GM04503 (cell line): ENCODE measurements at regions not wholly inside any gene's neighbourhood (a gene's known extent, or its start where the extent isn't known, plus 50 kb on each side); places are given as distances from the start of the nearest gene placed in this dataset.

ENCODE experiments used
- DNase-seq: peaks from one replicate; pipeline ENCODE4 v3.0.0-alpha.2; 2012; ENCODE audit warnings: low read depth

DNA sequence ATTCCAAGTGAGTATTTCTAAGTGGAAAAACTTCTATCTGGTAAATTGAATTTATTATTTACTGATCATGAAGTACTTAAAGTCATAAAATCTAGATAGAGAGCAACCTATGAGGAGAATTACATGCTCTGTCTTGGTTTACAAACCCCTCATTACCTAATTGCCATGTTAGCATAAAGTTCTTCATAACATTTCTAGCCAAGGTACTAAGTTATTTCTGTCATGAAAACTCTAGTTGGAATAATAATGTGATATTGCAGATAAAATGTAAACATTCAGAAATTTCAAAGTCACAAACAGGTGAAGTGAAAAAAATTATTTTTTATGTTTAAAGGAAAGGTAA lies 228.6 kb downstream of the TTLL7 start:
- DNase-seq = no peak

DNA sequence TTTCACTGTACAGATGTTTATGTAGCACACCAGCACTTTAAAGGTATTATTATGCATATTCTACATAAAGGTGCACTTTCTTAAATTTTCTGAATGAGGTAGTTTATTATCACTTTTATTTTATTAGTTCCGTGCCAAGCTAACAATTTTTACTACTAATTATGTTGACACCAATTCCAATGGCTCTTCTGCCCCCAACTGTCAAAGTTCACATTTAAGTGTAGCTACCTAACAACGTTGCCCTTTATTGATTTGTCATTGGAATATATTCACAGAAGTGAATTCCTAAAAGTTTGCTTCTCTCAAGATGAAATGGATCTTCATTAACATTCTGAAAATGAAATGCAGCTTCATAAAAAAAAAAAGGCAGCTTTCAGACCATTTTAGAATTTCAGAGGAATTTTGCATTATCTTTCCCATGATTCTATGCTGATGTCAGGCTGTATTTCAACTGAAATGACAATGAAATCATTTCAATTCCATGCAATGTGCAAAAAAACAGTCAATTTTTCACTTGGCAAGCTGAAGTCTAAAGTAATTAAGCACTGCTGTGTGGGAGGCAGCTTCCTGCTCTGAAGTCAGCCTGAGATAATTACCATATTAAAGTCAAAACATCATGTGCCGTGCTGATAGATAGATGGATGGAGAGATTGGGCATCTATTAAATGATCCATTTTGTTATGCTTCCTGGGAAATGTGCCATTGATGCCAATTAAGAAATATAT lies 229.2 kb downstream of the TTLL7 start:
- DNase-seq = no peak

DNA sequence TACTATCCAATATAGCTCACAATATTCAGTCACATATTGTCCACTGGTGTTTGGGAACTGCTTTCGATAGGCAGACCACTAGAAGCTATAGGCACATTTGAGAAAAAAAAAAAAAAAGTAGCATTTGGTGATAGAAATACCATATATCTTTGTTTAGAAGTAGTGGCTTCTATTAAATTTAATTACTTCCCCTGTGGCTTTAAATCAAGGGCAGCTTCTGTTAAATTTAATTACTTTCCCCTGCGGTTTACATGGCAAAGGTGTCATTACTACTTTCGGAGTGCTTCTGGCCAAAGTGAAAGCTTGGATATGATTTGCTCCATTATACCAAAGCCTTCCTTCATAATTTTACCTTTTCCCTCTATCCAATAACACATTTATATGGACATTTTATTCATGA lies 229.9 kb downstream of the TTLL7 start:
- DNase-seq = no peak

DNA sequence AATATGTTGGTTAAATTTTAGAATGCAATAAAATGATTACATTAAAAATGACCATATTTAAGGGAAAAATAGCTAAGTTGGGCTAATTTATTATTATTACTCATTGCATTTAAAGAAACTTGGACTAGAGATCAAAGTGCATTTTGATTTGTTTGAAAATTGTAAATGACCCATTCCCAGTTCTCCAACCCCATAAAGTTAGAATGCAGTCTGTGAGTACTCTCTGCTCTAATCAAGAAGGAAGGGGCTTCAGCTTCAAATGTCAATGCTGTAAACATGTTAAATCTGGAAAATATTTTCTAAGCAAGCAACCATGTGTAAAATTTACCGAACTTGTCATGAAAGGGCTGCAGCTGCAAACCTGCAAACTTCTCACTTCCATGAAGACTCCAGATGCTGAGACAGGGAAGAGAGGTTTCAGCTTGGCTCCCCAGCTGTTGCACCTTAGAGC lies 232.7 kb downstream of the TTLL7 start:
- DNase-seq = no peak

DNA sequence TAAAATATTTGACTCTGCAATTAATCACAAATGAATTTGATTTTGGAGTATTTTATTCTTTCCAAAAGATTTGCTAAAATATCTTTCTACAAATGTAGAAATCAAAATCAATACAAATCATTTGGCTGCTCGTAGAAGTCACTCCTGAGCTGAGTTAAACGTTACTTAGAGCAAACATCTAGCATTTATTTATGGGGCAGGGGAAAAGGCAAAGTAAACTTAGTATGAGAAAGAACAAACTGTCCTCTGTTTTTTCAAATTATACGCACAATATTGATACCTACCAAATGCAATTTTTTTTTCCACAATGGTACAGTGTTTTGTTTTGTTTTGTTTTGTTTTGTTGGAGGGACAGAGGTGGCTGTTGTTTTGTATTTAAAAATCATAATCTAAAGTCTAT lies 233.8 kb downstream of the TTLL7 start:
- DNase-seq = no peak

DNA sequence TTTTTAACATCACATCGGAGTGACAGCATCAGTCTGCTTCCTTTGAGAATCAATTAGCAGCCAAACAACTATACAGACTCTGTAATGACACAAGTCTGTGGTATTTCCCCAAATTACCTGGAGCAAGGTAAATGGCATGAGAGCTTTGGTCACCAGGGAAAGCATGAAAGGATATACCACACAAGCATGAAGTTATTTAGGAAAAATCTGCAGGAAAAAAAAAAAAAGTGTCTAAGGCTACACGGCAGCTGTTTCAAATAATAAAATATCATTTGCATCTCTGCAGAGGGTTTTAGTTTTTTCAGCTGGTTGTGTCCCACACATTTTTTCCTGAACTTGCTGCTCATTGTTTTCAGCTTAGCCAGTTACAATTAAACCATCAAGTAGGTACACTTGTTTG lies 234.7 kb downstream of the TTLL7 start:
- no peak for DNase-seq

DNA sequence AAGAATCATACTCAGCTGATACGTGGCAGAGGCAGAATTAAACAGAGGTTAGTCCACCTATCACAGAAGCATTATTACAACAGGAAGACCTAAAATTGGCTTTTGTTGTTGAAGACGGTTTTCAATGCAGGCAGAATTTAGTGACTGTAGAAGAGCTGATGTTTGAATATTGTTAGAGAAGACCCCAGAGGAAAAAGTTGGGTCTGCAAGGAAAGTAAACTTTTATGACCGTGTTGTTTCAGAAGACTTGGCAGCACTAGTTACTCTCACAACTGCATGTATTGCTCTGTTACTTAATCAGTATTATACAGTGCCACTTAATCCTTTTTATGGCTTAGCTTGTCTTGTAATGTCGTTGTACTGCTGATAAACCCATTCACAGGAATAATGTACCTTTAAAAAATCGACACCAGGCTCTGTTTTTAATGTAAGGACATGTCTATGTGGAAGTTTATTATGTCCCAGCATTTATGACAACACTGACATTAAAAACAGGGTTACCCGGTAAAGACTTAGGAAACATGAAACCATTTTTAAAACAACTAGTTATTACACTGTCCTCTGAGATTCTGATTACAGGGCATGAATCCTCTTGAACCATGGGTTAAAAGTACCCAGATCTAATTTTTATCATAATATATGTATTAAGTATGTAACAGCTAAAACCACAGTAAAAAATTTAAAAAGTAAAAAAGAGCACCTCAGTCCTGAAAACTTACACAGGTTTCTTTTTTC lies 235.4 kb downstream of the TTLL7 start:
- no peak for DNase-seq

DNA sequence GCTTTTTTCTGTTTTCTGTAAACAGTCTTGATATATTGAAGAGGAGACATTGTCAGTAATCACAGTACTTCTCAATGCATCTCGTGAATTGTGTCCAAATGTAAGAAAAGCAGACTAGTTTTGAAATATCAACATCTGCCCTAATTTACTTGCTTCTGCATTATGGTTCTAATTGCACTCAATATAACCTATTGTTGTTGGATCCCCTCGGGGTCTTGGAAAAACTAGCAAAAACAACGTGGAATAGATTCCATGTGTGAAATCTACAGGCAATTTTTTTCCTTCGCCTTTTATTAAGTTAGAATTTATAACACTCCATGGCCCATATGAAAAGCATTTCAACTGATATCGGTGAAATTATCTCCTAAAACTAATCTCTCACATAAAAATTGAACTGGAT lies 236.5 kb downstream of the TTLL7 start:
- no peak for DNase-seq

DNA sequence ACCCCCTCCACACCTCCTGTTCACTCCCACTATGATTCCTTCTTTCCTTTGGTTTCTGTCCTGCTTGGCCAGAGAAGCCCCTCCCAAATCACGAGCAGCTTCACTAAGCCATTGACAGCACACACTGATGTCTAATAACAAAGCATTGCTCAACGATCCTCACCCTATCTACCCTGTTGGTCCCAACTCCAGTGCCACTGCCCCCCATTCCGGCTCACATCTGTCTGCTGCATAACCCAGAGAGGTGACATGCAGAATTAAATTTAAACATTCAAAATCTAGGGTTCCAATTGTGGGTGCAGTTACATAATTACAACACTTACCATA lies 236.9 kb downstream of the TTLL7 start:
- no peak for DNase-seq

DNA sequence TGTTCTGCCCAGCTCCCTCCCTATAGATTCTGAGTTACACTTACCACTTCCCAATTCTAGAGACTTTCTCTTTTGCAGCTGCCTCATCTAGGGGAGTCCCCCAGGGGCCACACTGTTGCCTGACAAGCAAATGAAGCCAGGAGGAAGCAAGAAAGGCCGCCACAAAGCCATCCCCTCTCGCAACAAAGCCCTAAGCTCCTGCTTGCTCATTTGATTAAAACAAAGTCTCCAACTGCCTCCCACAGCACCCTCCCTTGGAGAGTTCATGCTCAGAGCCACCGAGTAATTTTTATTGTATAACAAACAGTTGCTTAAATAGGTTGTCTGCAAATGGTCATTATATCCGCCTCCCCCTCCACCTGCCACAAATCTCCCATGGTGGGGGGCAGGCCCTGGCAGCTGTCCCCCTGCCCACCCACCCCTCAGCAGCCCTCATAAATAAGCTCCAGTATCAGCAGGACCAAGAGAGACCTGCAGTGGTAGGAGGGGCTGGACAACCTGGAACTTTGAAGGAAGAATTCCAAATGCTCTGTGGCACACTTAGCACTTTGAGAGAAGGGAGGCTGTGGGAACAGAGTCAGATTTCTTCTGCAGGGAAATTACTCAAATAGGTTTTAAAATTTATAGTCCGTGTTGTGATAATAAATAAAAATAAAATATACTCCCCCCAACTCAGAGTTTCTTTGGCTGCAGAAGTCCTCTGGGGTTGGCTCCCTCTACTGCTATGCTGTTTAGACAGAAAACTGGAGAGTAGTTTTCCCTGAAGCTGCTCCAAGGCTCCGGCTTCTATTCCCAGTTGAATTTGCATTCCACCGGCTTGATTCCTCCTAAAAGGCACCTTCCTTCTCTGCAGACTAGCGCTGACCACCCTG lies 237.5 kb downstream of the TTLL7 start:
- DNase-seq = no peak

DNA sequence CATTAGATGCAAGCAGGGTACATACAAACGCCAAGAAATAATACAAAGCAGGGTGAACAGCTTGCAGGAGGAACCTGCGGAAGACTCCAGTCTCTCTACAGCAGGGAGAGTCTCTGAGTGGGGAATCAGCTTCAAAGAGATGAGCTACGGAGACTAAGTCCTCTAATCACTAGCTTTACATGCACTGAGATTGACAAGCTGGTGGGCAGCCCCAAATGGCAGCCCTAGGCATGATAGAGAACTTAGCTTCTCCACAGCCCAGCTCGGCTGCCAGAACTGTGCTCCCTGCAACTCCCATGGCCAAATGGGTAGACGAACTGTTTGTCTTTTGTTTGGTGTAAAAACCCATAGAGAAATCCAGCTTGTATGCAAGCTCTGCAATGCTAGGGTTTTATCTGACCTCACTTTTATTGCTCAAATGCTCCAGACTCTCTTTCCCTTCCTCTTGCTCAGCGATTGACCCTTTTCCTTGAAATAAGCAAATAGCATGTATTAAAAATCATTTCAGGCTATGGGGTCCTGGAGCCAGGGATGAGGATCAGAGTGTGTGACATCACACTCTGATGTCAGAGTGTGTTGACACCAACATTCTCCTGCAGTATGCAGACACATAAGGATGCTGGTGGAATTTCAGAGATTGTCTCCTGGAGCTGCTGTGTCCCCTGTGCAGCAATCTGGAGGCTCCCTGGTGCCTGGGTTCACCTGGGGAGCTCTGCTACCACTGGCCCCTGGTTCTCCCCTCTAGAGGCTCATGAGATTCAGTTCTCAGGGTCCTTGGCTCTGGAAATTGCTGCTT lies 238.5 kb downstream of the TTLL7 start:
- DNase-seq = no peak

DNA sequence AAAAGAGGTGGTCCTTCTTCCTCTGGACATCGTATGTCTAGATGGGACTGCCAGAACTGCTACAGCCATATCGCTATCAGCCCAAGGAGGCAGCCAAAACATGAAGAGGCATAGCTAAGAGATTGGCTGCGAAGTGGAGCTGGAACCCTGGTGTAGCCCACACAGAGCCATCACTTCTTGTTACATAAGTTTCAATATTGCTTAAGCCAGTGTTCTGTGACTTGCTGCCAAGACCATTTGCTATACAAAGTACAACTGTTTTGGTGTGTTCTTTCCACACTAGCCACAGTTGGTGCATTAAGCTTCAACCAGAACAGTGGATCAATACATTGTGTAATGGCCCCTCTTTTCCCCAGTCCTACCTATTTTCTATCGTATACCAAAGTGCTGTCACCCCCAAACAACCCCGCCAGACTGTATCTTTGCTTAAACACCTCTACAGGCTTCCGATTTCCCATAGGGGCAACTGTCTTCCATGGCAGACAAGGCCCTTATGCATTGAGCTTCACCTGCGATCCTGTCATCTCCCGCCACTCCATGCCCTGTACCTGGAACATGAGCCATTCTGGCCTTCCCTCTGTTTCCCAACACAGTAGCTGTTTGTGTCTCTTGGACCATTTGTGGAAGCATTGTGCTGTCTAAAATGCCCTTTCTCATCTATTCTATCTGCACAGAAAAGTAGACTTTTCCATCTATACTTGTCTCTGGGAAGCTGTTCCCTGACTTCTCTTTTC lies 241.8 kb downstream of the TTLL7 start:
- no peak for DNase-seq

DNA sequence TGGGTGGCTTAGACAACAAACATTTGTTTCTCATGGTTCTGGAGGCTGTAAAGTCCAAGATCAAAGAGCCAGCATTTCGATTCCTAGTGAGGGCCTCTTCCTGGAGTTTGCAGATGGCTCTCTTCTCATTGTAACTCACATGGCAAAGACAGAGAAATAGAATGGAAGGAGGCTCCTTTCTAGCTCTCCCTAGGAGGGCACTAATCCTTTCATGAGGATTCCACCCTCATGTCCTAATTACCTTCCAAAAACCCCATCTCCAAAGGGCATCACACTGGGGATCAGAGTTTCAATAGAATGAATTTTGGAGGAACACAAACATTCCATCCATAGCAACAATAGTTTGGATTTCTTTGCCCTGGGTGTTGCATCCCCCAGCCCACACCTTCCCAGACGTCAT lies 247.3 kb downstream of the TTLL7 start:
- DNase-seq = no peak

DNA sequence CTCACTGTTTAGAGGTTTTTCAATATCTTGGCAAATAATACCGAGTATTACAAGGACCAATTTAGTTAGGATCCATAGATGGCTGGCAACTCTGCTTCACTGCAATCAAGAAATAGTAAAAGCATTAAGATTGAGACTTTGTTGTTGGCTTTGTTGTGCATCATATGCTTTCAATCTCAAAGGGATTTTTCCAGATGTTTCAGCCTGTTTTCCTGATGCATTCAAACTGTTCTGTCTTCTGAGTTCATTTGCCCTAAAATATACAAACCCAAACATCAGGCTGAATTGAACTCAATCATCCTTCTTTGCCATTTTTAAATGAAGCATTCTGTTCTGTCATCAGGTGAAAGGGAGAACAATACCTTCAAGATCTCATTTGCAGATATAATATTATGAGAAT lies 248.7 kb downstream of the TTLL7 start:
- DNase-seq = no peak

DNA sequence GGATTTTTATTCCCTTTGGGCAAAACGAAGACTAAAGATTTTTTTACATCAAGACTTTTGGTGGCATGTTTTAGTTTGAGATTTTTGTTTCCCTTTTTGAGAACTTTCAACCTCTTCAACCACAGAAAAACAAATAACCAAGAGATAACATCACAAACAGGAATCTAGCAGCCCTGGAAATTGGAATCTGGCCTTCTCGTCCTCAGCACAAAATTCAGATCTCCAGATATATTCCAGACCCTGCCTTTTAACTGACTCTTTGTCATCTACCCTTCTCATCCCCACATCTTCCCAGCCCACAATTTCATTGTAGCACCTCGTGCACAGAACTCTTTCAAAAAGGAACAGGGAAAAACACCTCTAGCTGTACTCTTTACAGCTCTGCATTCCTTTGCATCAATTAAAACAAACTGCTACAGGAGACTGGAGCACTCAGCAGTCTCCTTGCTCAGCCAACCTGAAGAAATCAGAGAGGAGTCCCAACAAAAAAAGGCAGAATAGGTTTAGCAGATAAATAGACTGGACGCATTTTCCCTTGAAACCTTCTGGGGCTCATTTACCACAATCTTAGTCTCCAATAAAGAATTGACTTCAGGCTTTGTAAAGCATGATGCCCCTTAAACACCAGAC lies 251.0 kb downstream of the TTLL7 start:
- no peak for DNase-seq

DNA sequence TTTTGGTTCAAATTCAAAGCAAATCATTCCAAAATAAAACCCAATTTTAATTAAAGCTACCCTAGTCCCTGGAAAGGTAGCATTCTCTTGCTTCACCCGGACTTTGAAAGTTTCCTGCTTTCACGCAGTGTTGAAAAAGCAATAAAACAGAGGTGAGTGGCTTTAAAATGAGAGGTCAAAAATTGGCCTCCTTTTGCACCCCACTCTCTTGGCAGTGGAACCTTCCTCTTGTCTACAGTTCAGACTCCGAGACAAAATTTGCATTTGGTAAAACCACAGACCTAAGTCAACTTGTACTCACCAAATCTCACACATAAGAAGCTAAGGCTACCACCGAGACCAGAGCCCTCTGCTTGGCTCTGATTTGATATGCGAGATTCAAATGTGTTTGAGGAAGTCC lies 252.7 kb downstream of the TTLL7 start:
- DNase-seq = no peak

DNA sequence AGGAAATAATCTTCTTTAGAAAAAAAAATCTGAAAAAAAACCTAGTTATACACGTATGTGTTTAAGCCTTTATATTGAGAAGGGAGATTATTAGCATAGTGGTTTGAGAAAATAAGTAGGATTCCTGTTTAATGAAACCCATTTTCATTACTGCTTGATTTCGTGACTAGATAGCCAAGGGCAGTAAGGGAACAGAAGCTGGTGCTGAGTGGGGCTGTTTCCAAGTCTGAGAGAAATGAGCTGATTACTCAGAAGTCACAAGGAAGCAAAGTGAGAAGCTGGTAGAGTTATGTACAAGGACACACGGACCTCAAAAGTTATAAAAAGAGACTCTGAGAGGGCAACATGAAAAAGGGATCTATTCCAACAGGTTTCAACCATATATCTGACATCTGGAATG lies 256.5 kb downstream of the TTLL7 start:
- DNase-seq = peak; percentile 1

DNA sequence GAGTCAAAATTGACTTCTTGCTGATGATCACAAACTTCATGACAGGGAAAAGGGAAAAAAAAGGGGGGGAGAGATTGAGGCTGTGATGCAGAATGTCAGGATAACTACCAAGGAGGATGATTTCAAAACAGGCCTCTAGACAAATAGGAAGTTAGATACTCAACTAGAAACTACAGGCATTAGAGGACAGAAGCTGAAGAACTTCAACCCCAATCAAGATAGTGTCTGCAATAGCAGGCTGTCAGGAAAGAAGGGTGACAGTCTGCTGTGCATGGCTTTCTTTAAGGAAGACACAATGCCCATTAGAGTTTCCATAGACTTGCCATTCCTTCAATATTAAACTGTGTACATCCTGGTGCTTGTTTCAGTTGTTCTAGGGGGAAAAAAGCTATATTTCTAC lies 257.2 kb downstream of the TTLL7 start:
- no peak for DNase-seq

DNA sequence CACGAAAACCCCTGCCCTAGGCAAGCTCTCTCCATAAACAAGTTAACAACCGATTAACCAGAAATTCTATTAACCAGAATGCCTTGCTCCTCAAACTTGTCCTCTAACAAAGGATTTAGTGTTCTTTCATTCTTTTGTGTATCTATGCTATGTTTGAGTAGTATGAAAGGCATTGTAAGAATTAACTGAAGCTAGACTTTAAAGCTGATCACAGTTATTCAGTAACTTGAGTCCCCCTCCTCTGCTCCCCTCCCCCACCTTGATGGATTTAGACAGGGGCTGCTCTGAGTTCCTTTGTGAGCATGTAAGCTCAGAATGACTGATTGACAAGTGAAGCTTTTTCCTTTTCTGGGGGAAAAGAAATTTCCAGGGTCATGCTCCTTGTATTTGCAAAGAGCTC lies 257.6 kb downstream of the TTLL7 start:
- no peak for DNase-seq

DNA sequence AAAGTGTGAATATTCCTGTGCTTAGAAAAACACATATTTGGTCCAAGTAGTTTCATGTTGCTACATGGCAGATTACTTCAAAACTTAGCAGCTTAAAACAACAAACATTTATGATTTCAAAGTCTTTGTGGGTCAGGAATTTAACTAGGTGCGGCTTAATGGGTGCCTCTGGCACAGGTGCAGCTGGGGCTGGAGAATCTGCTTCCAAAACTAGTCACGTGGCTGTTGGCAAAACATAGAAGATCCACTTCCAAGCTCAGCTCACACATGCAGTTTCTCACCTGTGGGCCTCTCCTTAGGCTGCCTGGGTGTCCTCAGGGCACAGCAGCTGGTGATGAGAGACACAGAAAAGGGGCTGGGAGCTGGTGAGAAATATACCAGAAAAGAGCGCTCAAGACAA lies 263.4 kb downstream of the TTLL7 start:
- no peak for DNase-seq

DNA sequence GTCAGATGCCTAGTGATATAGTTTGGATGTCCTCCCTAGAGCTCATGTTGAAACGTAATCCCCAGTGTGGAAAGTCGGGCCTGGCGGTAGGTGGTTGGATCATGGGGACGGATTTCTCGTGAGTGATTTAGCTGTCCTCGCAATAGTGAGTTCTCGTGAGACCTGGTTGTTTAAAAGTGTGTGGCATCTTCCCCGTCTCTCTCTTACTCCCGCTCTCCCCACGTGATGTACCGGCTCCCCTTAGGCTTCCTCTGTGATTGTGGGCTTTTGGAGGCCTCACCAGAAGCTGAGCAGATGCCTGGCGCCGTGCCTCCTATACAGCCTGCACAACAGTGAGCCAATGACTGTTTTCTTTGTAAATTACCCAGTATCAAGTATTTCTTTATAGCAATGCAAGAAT lies 264.5 kb downstream of the TTLL7 start:
- no peak for DNase-seq
